GM12872 (cell line): ENCODE measurements at regions not wholly inside any gene's neighbourhood (a gene's known extent, or its start where the extent isn't known, plus 50 kb on each side); places are given as distances from the start of the nearest gene placed in this dataset.

Experiments
- CTCF ChIP-seq: IDR thresholded peaks from 3 replicates; pipeline ENCODE4 v1.5.1; 2011; ENCODE audit warnings: low read depth, mild to moderate bottlenecking, low read length, moderate library complexity; ENCODE audit not compliant: insufficient read depth

- no peak for TF ChIP-seq CTCF
These were observed 213.0 kb downstream of the BAMBI start for GRCh38 chr10:28890121-28890950.

GRCh38 chr10:28891058-28891713 is 213.9 kb downstream of the BAMBI start:
- no peak for TF ChIP-seq CTCF

- no peak for TF ChIP-seq CTCF
These were observed 215.7 kb downstream of the BAMBI start for GRCh38 chr10:28892818-28893547.

GRCh38 chr10:28894146-28894545 is 216.8 kb downstream of the BAMBI start:
- no peak for TF ChIP-seq CTCF

- TF ChIP-seq CTCF: no peak
These were observed 220.5 kb downstream of the BAMBI start for GRCh38 chr10:28897617-28898464.

- no peak for TF ChIP-seq CTCF
These were observed 224.9 kb downstream of the BAMBI start for GRCh38 chr10:28902215-28902614.
